ENCODE measurements at regions not wholly inside any gene's neighbourhood (a gene's known extent, or its start where the extent isn't known, plus 50 kb on each side); places are given as distances from the start of the nearest gene placed in this dataset.
"Not testable (repeated sequence)": the region's sequence is repeated elsewhere in the genome, so short reads cannot be mapped to it uniquely, and the experiment has no call there.

GRCh38 chr1:610538-610937 lies 75.9 kb downstream of the OR4F16 start:
- DNase-seq (ENCODE audit: low read depth in 1 of 2, low spot score in 1 of 2); H3K9me3 ChIP-seq; H3K4me1 ChIP-seq; H3K27ac ChIP-seq; POLR2A ChIA-PET; CTCF ChIA-PET; H3K4me2 ChIP-seq; H3K4me3 ChIP-seq; FAIRE-seq; ATAC-seq: not testable (repeated sequence)
- no CpG with 5 or more reads among the region's 33 CpGs for WGBS (ENCODE audit: missing lambda C conversion rate)

DNA sequence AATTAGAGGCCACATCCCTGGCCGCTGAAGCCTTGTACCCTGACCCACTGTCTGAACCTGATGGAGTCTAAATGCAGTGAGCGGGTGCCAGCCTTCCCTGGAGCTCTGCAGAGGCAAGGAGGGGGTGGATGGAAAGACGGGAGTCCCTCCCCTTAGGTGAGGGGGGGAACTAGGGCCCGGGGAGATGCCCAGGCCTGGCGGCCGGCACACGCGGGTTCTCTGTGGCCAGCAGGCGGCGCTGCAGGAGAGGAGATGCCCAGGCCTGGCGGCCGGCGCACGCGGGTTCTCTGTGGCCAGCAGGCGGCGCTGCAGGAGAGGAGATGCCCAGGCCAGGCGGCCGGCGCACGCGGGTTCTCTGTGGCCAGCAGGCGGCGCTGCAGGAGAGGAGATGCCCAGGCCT lies 77.3 kb downstream of the OR4F16 start:
- ATAC-seq; CTCF ChIA-PET; H3K9me3 ChIP-seq; H3K4me1 ChIP-seq; H3K4me2 ChIP-seq; DNase-seq (ENCODE audit: low read depth in 1 of 2, low spot score in 1 of 2); POLR2A ChIA-PET; H3K27ac ChIP-seq; FAIRE-seq; H3K4me3 ChIP-seq: not testable (repeated sequence)
- no CpG with 5 or more reads among the region's 24 CpGs for WGBS (ENCODE audit: missing lambda C conversion rate)

GRCh38 chr1:605279-605678 lies 81.2 kb downstream of the OR4F16 start:
- ATAC-seq; CTCF ChIA-PET; H3K4me1 ChIP-seq; H3K9me3 ChIP-seq; POLR2A ChIA-PET; H3K4me3 ChIP-seq; DNase-seq (ENCODE audit: low read depth in 1 of 2, low spot score in 1 of 2); FAIRE-seq; H3K4me2 ChIP-seq: not testable (repeated sequence)
- H3K27ac ChIP-seq = 0 out of 6 replicates have a peak overlapping the region, but pooled peaks of 1 of the 2 experiments have one; percentile 50
- WGBS (ENCODE audit: missing lambda C conversion rate) = 82% methylated on average over 20 of the region's 27 CpGs

- H3K4me1 ChIP-seq; POLR2A ChIA-PET; CTCF ChIA-PET; DNase-seq (ENCODE audit: low read depth in 1 of 2, low spot score in 1 of 2); H3K27ac ChIP-seq; ATAC-seq; H3K9me3 ChIP-seq; H3K4me3 ChIP-seq; H3K4me2 ChIP-seq; FAIRE-seq: not testable (repeated sequence)
- WGBS (ENCODE audit: missing lambda C conversion rate) = 72% methylated on average over 6 of the region's 8 CpGs
Observed at GRCh38 chr1:588211-588610, 98.2 kb downstream of the OR4F16 start.

DNA sequence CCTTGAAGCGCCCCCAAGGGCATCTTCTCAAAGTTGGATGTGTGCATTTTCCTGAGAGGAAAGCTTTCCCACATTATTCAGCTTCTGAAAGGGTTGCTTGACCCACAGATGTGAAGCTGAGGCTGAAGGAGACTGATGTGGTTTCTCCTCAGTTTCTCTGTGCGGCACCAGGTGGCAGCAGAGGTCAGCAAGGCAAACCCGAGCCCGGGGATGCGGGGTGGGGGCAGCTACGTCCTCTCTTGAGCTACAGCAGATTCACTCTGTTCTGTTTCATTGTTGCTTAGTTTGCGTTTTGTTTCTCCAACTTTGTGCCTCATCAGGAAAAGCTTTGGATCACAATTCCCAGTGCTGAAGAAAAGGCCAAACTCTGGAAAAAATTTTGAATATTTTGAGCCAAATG lies 100.5 kb downstream of the OR4F16 start:
- CTCF ChIA-PET; ATAC-seq; DNase-seq (ENCODE audit: low read depth in 1 of 2, low spot score in 1 of 2); H3K27ac ChIP-seq; H3K9me3 ChIP-seq; H3K4me2 ChIP-seq; H3K4me3 ChIP-seq; H3K4me1 ChIP-seq; POLR2A ChIA-PET; FAIRE-seq: not testable (repeated sequence)
- WGBS (ENCODE audit: missing lambda C conversion rate) = 0% methylated on average over 4 of the region's 7 CpGs
- TF ChIP-seq RAD21 (conservative IDR thresholded peaks at IDR 0.05 in 1 of 2, IDR thresholded peaks at IDR 0.05 in 1 of 2) (peak; percentile 51 to 58), CTCF (IDR thresholded peaks at IDR 0.05) (peak; percentile 25; the same call in 2 of the 3 replicates), SMC3 (IDR thresholded peaks at IDR 0.05) (peak; percentile 41)

All from A549 (cell line).